ENCODE measurements at regions not wholly inside any gene's neighbourhood (a gene's known extent, or its start where the extent isn't known, plus 50 kb on each side); places are given as distances from the start of the nearest gene placed in this dataset.

DNA sequence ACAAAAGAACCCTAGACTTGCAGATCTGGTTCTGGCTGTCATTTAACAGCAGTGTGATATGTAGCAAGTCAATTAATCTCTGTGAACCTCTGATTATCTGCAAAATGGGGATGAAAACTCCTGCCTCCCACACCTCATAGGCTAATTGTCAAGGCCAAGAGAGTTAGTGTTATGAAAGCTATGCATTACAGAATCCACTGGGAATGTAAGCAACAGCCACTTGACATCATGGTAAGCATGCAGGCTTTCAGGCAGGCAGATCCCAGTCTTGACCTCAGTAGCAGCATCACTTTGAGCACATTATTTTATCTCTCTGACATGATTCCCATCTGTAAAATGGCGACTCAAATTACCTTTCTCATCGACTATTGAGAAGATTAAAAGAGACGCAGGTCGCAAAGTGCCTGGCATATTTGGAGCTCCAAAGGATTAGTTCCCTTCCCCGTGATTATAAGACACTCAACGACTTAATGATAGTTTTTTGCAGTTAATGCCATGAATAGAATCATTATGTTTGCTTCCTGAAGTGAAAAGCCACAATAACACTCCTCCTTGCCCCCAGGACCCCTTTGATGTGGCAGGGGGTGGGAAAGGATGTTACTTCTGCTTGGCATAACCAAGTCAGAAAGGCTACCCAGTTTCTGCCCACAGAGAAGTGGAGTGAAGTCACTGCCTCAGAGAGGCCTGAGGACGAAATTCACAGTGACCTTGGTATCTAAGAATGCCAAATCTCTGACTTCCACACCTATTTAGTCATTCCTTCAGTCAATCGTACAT lies 273.0 kb upstream of the NFIA start:
- no peak overlapping the region for H3K4me3 ChIP-seq (ENCODE audit: low read length)
- H3K9me3 ChIP-seq (ENCODE audit: insufficient read depth, low read length), result no peaks in the 10 kb centered on the region
- H3K27me3 ChIP-seq (ENCODE audit: low read depth, low read length), result no peaks in the 10 kb centered on the region
- no peak for TF ChIP-seq EZH2phosphoT487 (IDR thresholded peaks at IDR 0.05; ENCODE audit: low read depth)
- TF ChIP-seq, protein P1, sequence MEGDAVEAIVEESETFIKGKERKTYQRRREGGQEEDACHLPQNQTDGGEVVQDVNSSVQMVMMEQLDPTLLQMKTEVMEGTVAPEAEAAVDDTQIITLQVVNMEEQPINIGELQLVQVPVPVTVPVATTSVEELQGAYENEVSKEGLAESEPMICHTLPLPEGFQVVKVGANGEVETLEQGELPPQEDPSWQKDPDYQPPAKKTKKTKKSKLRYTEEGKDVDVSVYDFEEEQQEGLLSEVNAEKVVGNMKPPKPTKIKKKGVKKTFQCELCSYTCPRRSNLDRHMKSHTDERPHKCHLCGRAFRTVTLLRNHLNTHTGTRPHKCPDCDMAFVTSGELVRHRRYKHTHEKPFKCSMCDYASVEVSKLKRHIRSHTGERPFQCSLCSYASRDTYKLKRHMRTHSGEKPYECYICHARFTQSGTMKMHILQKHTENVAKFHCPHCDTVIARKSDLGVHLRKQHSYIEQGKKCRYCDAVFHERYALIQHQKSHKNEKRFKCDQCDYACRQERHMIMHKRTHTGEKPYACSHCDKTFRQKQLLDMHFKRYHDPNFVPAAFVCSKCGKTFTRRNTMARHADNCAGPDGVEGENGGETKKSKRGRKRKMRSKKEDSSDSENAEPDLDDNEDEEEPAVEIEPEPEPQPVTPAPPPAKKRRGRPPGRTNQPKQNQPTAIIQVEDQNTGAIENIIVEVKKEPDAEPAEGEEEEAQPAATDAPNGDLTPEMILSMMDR (IDR thresholded peaks at IDR 0.05; ENCODE audit: low read depth, low read length), result no peak
- no peak overlapping the region for H2AFZ ChIP-seq (ENCODE audit: low read depth, low read length)
- no peaks in the 10 kb centered on the region for H4K20me1 ChIP-seq (ENCODE audit: insufficient read depth, low read length)
- H3K4me1 ChIP-seq (ENCODE audit: low read length), result no peaks in the 10 kb centered on the region
- H3K4me2 ChIP-seq (ENCODE audit: low read length), result no peak overlapping the region
- H3K27ac ChIP-seq (ENCODE audit: low read length), result no peak overlapping the region
- H3K9ac ChIP-seq (ENCODE audit: low read length), result no peak overlapping the region
- H3K36me3 ChIP-seq (replicated peaks; ENCODE audit: low read depth, low read length), result no peaks in the 10 kb centered on the region
- no peaks in the 10 kb centered on the region for H3K79me2 ChIP-seq (ENCODE audit: low read length)

DNA sequence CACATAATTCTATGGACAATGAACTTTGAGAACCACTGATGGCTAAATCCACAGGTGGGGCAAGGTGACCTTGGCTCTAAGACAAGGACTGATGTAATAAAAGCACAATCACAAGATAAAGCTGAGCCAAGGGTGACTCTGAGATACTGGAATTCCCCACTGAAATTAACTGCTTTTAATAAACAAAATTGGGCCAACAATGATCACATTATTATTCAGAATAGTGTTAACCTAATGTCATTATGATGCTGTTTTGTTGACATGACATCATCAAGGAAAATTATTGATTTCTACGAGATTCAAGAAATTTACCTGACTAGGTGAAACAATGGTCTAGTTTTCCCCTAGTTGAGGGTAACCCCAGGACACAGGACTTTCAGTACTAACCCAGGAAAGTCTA lies 273.7 kb upstream of the NFIA start:
- Histone ChIP-seq H3K4me1 (ENCODE audit: low read length) (no peaks in the 10 kb centered on the region), H3K27me3 (ENCODE audit: low read depth, low read length) (no peaks in the 10 kb centered on the region), H3K27ac (ENCODE audit: low read length) (no peak overlapping the region), H3K4me2 (ENCODE audit: low read length) (no peak overlapping the region), H4K20me1 (ENCODE audit: insufficient read depth, low read length) (no peaks in the 10 kb centered on the region), H3K36me3 (replicated peaks; ENCODE audit: low read depth, low read length) (no peaks in the 10 kb centered on the region), H2AFZ (ENCODE audit: low read depth, low read length) (no peak overlapping the region), H3K9me3 (ENCODE audit: insufficient read depth, low read length) (no peaks in the 10 kb centered on the region), H3K9ac (ENCODE audit: low read length) (no peak overlapping the region), H3K79me2 (ENCODE audit: low read length) (no peaks in the 10 kb centered on the region), H3K4me3 (ENCODE audit: low read length) (no peak overlapping the region)
- no peak for TF ChIP-seq EZH2phosphoT487 (IDR thresholded peaks at IDR 0.05; ENCODE audit: low read depth)
- TF ChIP-seq, protein P1 (IDR thresholded peaks at IDR 0.05; ENCODE audit: low read depth, low read length), result no peak

DNA sequence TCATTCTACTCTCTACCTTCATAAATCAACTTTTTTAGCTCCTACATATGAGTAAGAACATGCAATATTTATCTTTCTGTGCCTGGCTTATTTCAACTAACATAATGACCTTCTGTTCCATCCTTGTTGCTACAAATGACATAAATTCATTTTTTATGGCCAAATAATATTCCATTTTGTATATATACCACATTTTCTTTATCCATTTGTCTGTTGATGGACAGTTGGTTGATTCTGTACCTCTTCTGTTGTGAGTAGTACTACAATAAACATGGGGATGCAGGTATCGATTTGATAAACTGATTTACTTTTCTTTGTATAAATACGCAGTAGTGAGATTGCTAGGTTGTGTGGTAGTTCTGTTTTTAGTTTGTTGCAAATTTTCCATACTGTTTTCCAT lies 279.5 kb upstream of the NFIA start:
- no peak overlapping the region for H3K9ac ChIP-seq (ENCODE audit: low read length)
- no peaks in the 10 kb centered on the region for H3K27me3 ChIP-seq (ENCODE audit: low read depth, low read length)
- H3K36me3 ChIP-seq (replicated peaks; ENCODE audit: low read depth, low read length), result no peaks in the 10 kb centered on the region
- H3K4me2 ChIP-seq (ENCODE audit: low read length), result no peak overlapping the region
- H3K9me3 ChIP-seq (ENCODE audit: insufficient read depth, low read length), result no peaks in the 10 kb centered on the region
- H3K27ac ChIP-seq (ENCODE audit: low read length), result no peak overlapping the region
- H4K20me1 ChIP-seq (ENCODE audit: insufficient read depth, low read length), result no peaks in the 10 kb centered on the region
- H3K4me3 ChIP-seq (ENCODE audit: low read length), result no peak overlapping the region
- no peaks in the 10 kb centered on the region for H3K79me2 ChIP-seq (ENCODE audit: low read length)
- H3K4me1 ChIP-seq (ENCODE audit: low read length), result no peaks in the 10 kb centered on the region
- H2AFZ ChIP-seq (ENCODE audit: low read depth, low read length), result no peak overlapping the region
- TF ChIP-seq, protein P1 (IDR thresholded peaks at IDR 0.05; ENCODE audit: low read depth, low read length), result no peak
- TF ChIP-seq EZH2phosphoT487 (IDR thresholded peaks at IDR 0.05; ENCODE audit: low read depth), result no peak

DNA sequence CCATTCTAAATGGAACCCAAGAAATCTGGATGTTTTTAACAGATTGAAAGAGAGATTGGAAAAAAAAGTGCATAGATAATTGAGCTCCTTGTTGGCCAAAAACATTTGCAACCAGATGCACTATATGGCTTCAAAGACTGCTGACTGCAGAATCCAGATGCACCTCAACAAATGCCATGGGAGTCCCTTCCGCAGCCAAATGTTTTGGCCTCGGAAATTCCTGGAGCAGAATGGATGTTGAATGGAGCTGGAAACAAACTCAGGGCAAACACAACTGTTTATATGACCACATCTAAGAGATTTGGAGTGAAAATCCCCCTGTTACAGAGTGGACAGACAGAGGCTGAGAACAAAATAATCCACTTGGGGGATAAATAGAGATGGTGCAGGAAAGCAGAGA lies 285.0 kb upstream of the NFIA start:
- H3K27me3 ChIP-seq (ENCODE audit: low read depth, low read length), result no peaks in the 10 kb centered on the region
- no peak overlapping the region for H2AFZ ChIP-seq (ENCODE audit: low read depth, low read length)

More for the DNA sequence above, 285.0 kb upstream of the NFIA start:
- Histone ChIP-seq H3K36me3 (replicated peaks; ENCODE audit: low read depth, low read length) (no peaks in the 10 kb centered on the region), H3K27ac (ENCODE audit: low read length) (no peak overlapping the region), H3K9ac (ENCODE audit: low read length) (no peak overlapping the region), H3K9me3 (ENCODE audit: insufficient read depth, low read length) (no peaks in the 10 kb centered on the region), H4K20me1 (ENCODE audit: insufficient read depth, low read length) (no peaks in the 10 kb centered on the region), H3K4me3 (ENCODE audit: low read length) (no peak overlapping the region), H3K4me2 (ENCODE audit: low read length) (no peak overlapping the region), H3K4me1 (ENCODE audit: low read length) (no peaks in the 10 kb centered on the region), H3K79me2 (ENCODE audit: low read length) (no peaks in the 10 kb centered on the region)
- TF ChIP-seq, protein P1 (IDR thresholded peaks at IDR 0.05; ENCODE audit: low read depth, low read length), result no peak
- TF ChIP-seq EZH2phosphoT487 (IDR thresholded peaks at IDR 0.05; ENCODE audit: low read depth), result no peak

All from OCI-LY3 (cell line).